Thyroid gland (tissue), 4 donors: ENCODE measurements at regions not wholly inside any gene's neighbourhood (a gene's known extent, or its start where the extent isn't known, plus 50 kb on each side); places are given as distances from the start of the nearest gene placed in this dataset.

Source experiments
- DNase-seq, 2 donors: peaks; one replicate each; pipeline ENCODE4 v3.0.0-alpha.2; 2019
- H3K27ac ChIP-seq, 3 donors: fragments of 200-600 bp; sonication (generic); 1 replicate in 2 of 3; 2 replicates in 1 of 3; pipeline ENCODE4 v1.5.1; 2016 to 2019; ENCODE audit warnings: mild to moderate bottlenecking in 1 of 3, moderate library complexity in 1 of 3
- H3K27me3 ChIP-seq: fragments of 200-600 bp; sonication (generic); one replicate; pipeline ENCODE4 v1.5.1; 2019
- H3K36me3 ChIP-seq, 2 donors: fragments of 200-600 bp; sonication (generic); one replicate each; pipeline ENCODE4 v1.5.1; 2016 to 2019
- H3K4me1 ChIP-seq, 2 donors: fragments of 200-600 bp; sonication (generic); one replicate each; pipeline ENCODE4 v1.5.1; 2017 to 2019
- H3K4me3 ChIP-seq, 3 donors: fragments of 200-600 bp; sonication (generic); replicated peaks in 1 of 3; 1 replicate in 2 of 3; 2 replicates in 1 of 3; pipeline ENCODE4 v1.5.1; 2016; ENCODE audit warnings: mild to moderate bottlenecking in 1 of 3
- H3K9me3 ChIP-seq: fragments of 200-600 bp; sonication (generic); one replicate; pipeline ENCODE4 v1.5.1; 2017
- POLR2A ChIP-seq, 2 donors: fragments of 450-650 bp; IDR thresholded peaks; one replicate each; pipeline ENCODE4 v1.6.1; 2017; ENCODE audit warnings: antibody characterized with exemption in 2 of 2, mild to moderate bottlenecking in 2 of 2, moderate library complexity in 1 of 2
- WGBS, 2 donors: methylation state at CpG; one replicate each; pipeline ENCODE4 v1.1.5; 2017; 5-methylcytosine and 5-hydroxymethylcytosine counted together
- intact Hi-C: fragments of 100-400 bp; cut with DNase I; formaldehyde crosslinking; loops from one replicate; pipeline ENCODE4 v1.15.1; 2023
- TF ChIP-seq, protein P1 (sequence below), 6 experiments: fragments of 200-600 bp in 3 of 6; fragments of 450-650 bp in 3 of 6; sonication (generic) in 3 of 6; IDR thresholded peaks; one replicate each; pipeline ENCODE4 v1.5.1; 2016 to 2019; ENCODE audit warnings: antibody characterized with exemption in 6 of 6, mild to moderate bottlenecking in 2 of 6, inconsistent platforms in 1 of 6, moderate library complexity in 1 of 6

DNA sequence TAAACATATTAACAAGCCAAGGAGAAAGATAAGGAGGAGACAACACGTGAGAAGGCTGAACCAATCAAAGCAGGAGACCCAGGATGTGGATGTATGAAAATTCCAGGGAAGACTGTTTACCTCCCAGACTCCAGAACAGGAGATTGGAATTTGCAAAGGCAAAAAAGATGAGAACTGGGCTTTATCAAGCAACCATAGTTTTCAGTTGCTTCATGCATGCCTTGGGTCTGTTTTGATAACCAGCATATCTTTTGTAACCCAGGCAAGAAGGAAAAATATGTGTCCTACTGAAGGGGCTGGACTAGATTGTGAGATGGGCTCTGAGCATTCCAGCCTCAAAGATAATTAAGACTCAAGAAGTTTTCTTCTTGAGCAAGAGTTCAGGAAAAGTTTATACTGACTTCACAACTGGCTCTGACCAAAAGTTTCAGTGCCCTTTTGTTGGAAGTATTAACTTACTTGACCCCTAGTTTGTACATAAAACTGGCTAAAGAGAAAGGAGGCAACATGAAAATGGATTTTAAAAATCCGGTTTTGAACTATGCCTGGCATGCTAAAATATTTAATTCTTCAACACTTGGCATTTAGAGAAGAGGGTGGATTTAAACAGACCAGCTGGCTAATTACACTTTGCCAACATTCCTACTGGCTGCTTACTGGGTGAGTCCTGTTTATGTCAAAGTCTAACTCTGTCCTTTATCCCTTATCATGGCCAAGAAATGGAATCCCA, 79.3 kb upstream of the CD28 start:
- intact Hi-C loops, result no loop called here
- H3K36me3 ChIP-seq, result no peaks in the 10 kb centered on the region

DNA sequence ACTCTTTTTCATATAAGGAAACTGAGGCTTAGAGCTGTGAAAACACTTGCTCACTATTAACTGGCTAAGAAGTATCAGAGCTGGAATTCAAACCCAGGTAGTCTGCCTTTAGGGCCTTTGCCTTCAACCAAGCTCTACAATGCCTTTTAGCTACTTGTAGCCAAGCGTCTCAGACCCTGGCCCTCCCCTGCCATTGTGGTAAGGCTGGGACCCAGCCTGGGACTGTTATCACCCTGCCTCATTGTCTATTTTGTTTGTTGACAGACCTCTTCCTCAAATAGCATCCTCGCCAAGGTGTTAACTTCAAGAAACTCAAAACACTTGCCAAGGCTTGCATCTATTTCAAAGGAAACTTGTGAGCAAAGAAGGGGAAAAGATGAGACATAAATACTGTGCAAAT, 76.7 kb upstream of the CD28 start:
- 93 to 95% methylated on average over 2 of the region's 2 CpGs for WGBS, 2 donors
- H3K4me1 ChIP-seq, result peaks cover 9 to 21% of the 10 kb centered on the region in 2 donors
- no peaks in the 10 kb centered on the region for H3K36me3 ChIP-seq
- no peak overlapping the region for H3K4me3 ChIP-seq
- TF ChIP-seq, protein P1, sequence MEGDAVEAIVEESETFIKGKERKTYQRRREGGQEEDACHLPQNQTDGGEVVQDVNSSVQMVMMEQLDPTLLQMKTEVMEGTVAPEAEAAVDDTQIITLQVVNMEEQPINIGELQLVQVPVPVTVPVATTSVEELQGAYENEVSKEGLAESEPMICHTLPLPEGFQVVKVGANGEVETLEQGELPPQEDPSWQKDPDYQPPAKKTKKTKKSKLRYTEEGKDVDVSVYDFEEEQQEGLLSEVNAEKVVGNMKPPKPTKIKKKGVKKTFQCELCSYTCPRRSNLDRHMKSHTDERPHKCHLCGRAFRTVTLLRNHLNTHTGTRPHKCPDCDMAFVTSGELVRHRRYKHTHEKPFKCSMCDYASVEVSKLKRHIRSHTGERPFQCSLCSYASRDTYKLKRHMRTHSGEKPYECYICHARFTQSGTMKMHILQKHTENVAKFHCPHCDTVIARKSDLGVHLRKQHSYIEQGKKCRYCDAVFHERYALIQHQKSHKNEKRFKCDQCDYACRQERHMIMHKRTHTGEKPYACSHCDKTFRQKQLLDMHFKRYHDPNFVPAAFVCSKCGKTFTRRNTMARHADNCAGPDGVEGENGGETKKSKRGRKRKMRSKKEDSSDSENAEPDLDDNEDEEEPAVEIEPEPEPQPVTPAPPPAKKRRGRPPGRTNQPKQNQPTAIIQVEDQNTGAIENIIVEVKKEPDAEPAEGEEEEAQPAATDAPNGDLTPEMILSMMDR (IDR thresholded peaks at IDR 0.05), result no peak
- TF ChIP-seq POLR2A (IDR thresholded peaks at IDR 0.05), result no peak
- H3K27ac ChIP-seq, result no peak overlapping the region
- DNase-seq, result no peak
- H3K9me3 ChIP-seq, result no peaks in the 10 kb centered on the region
- H3K27me3 ChIP-seq, result no peaks in the 10 kb centered on the region
- intact Hi-C loops, result no loop called here

More for the DNA sequence above, 79.3 kb upstream of the CD28 start:
- no peak for TF ChIP-seq POLR2A (IDR thresholded peaks at IDR 0.05)
- TF ChIP-seq, protein P1 (IDR thresholded peaks at IDR 0.05), result no peak
- no peak for DNase-seq
- H3K9me3 ChIP-seq, result no peaks in the 10 kb centered on the region
- no peaks in the 10 kb centered on the region for H3K27me3 ChIP-seq
- peak overlapping the region; percentile 53 to 58 (median 55) for H3K27ac ChIP-seq
- no peak overlapping the region for H3K4me3 ChIP-seq
- peaks cover 9 to 21% of the 10 kb centered on the region in 2 donors for H3K4me1 ChIP-seq
- WGBS, 2 donors, result 48 to 56% methylated on average over 2 of the region's 2 CpGs

DNA sequence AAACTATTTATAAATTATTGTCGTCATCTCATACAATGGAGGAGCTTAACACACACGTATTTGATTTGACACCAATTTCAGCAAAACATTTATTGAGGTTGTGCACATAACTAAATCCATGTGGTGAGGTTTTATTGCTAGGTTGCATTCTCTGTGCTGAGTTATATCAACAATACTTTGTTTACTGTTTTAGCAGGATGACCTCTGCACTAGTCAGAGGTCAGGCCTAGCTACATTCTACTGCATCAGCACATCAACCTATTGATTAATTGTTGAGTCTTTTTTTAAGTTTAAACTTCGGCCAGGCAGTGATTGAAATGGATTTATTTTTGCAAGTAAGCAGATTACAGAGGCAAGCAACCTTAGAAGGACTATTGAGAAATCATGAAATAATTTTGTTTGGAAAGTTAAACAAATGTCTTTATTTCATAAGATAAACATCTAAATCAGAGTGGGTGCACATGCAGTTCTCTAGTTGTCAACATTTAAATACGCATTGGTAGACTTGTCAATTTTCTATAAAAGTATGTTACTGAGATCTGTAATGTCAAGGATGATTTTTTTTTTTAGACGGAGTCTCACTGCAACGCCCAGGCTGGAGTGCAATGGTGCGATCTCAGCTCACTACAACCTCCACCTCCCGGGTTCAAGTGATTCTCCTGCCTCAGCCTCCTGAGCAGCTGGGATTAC, 75.2 kb upstream of the CD28 start:
- no peak for DNase-seq
- H3K27me3 ChIP-seq, result no peaks in the 10 kb centered on the region
- H3K9me3 ChIP-seq, result no peaks in the 10 kb centered on the region
- no peaks in the 10 kb centered on the region for H3K36me3 ChIP-seq
- H3K4me1 ChIP-seq, result peaks cover 12 to 21% of the 10 kb centered on the region in 2 donors
- WGBS, 2 donors, result 77 to 88% methylated on average over 8 of the region's 8 CpGs
- intact Hi-C loops, result no loop called here
- no peak overlapping the region for H3K27ac ChIP-seq
- TF ChIP-seq, protein P1 (IDR thresholded peaks at IDR 0.05), result no peak
- TF ChIP-seq POLR2A (IDR thresholded peaks at IDR 0.05), result no peak
- H3K4me3 ChIP-seq, result no peak overlapping the region

DNA sequence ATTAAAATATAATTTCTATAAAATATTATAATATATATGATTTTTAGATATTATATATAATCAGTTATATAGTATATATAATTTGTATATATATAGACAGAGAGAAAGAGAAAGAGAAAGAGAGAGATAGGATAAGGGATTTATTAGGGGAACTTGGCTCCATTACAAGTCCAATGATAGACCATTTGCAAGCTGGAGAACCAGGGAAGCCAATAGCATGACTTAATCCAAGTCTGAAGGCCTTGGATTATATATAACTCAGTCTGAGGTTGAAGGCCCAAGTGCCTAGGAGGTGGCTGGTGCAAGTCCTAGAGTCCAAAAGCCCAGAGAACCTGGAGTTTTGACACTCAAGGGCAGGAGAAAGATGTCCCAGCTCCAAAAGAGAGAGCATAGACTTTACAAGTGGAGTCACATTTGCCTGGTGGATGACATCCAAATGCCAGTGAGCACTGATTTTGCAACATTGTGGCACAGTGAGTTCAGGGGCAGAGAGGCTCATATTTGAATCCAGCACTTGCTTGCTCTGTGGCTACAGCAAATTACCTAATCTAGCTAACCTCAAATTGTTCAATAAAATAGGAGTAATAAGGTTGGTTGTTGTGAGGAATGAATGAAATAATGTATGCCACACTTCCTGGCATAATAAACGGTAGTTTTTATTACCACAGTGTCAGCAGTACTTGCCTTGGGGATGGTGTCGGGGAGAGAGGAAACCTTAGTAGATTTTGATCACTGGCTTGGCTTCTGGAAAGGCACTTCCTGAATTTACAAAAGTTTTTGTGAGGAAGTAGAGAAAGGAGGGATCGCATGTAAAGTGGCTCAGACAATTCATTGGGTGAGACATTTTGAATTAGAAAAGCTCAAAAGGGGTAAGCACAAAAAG, 69.6 kb upstream of the CD28 start:
- peak overlapping the region in 2 of 3 donors; percentile 53 to 56 for H3K27ac ChIP-seq
- no peaks in the 10 kb centered on the region for H3K9me3 ChIP-seq
- TF ChIP-seq, protein P1 (IDR thresholded peaks at IDR 0.05), result no peak
- no peak for TF ChIP-seq POLR2A (IDR thresholded peaks at IDR 0.05)
- intact Hi-C loops, result no loop called here
- peak in 1 of 2 donors; percentile 20 for DNase-seq
- no peaks in the 10 kb centered on the region for H3K27me3 ChIP-seq
- no peaks in the 10 kb centered on the region for H3K36me3 ChIP-seq
- WGBS, 2 donors, result 57 to 76% methylated on average over 3 of the region's 3 CpGs
- H3K4me1 ChIP-seq, result peaks cover 16 to 18% of the 10 kb centered on the region in 2 donors
- no peak overlapping the region for H3K4me3 ChIP-seq
